GM10248 (cell line): ENCODE measurements at regions not wholly inside any gene's neighbourhood (a gene's known extent, or its start where the extent isn't known, plus 50 kb on each side); places are given as distances from the start of the nearest gene placed in this dataset.

ENCODE experiments used
- CTCF ChIA-PET: fragments of 300-600 bp; sonication (Branson Sonifier 250); formaldehyde crosslinking; extraction: SDS; loops from one replicate; lab custom pipeline; 2021; ENCODE audit warnings: antibody characterized with exemption; lab: Yijun Ruan, JAX
- POLR2A ChIA-PET: fragments of 350-650 bp; sonication (Branson Sonifier 250); formaldehyde crosslinking; extraction: SDS; loops from one replicate; lab custom pipeline; 2020; ENCODE audit warnings: antibody characterized with exemption; lab: Yijun Ruan, JAX
- DNase-seq: peaks from one replicate; pipeline ENCODE4 v3.0.0; 2012; ENCODE audit errors: extremely low spot score
- CTCF ChIP-seq: IDR thresholded peaks from 2 replicates; pipeline ENCODE4 v1.5.1; 2012; ENCODE audit warnings: mild to moderate bottlenecking, low read depth; ENCODE audit errors: extremely low read depth, missing control alignments, control extremely low read depth

DNA sequence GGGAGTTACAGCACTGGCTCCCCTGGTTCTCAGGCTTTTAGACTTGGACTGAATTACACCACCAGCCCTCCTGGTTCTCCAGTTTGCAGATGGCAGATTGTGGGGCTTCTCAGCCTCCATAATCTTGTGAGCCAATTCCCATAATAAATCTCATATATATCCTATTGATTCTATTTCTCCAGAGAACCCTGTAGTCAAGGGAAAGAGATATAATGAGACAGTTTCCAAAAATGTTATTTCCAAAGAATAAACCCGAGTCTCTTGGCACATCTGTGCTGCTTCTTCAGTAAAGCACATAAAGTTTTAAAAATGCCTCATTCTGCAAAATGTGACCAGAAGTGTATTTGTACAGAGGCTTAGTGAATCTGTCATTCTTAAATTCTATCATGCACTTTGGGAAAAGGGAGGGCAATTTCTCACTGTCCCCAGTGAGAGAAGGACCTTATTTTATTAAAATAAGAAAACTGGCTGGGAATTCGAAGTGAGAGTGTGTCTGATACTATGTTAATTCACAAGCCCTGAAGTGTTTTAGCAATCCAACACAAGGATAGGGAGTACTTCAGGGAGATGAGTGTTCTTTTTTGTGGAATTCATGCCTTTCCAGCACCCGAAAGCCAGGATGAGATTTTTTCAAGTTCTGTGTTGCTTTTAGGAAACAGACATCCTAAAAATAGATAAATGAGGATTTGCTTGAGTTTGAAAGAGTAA, 282.4 kb upstream of the CHAC2 start:
- ChIA-PET CTCF (no interaction called here), POLR2A (no interaction called here)
- TF ChIP-seq CTCF: no peak
- no peak for DNase-seq

DNA sequence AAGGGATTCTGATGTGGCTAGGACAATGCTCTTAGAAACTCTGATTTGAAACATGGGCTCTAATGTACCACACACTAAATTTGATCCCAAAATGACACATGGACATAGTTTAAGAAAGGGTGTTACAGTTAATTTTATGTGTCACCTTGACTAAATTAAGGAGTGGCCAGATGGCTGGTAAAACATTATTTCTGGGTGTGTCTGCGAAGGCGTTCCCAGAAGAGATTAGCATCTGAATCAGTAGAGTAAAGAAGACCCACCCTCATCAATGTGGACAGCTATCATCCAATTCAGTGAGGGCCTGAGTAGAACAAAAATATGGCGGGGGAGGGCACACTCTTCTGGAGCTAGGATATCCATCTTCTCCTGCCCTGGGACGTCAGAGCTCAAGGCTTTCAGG, 283.1 kb upstream of the CHAC2 start:
- ChIA-PET POLR2A (no interaction called here), CTCF (interaction anchor here (1.1 kb wide), 1 partner anchor 22 kb away, joined by 3 read pairs; no protein-coding TSS in a partner anchor)
- no peak for TF ChIP-seq CTCF
- no peak for DNase-seq

DNA sequence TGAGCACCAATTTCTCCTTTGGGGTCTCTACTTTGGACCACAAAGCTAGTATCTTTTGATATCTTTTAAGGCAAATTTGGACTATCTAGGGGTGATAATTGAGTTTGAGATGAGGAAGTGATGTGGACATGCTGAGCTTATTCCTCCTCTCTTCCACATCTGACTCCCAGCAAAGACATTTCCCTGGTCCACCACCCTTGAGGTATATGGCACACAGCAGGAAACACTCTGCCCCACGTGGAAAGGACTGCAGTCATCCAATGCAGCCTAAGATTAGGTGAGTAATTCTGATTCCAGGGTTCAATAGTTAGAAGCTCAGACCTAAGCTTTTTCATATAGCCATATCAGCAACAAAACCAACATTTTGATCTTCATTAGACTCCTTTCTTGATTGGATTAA, 290.1 kb upstream of the CHAC2 start:
- no peak for TF ChIP-seq CTCF
- CTCF ChIA-PET: interaction anchor here (1.0 to 1.8 kb wide), 4 partner anchors 12 to 56 kb away, joined by 3 to 7 read pairs (median 3); no protein-coding TSS in a partner anchor
- POLR2A ChIA-PET: no interaction called here
- no peak for DNase-seq

DNA sequence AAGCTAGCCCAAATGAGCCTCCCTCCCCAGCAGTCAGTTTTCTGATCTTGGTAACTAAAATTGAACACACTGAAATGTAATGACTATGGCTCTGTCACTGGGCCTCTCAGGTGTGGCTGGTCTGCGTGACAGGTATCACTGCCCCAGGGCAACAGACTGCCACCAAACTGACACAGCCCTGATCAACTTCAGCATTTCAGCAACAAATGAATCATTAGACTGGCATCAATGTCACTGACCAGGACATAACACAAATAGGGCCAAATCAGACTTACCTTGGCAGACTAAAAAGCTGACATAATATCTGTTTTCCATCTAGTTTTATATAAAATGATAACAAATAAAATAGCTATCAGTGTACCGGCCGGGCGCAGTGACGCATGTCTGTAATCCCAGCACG, 290.8 kb upstream of the CHAC2 start:
- CTCF ChIA-PET: interaction anchor here (1.0 to 1.8 kb wide), 3 partner anchors 12 to 55 kb away, joined by 3 to 7 read pairs (median 3); no protein-coding TSS in a partner anchor
- POLR2A ChIA-PET: no interaction called here
- TF ChIP-seq CTCF: no peak
- DNase-seq: no peak

DNA sequence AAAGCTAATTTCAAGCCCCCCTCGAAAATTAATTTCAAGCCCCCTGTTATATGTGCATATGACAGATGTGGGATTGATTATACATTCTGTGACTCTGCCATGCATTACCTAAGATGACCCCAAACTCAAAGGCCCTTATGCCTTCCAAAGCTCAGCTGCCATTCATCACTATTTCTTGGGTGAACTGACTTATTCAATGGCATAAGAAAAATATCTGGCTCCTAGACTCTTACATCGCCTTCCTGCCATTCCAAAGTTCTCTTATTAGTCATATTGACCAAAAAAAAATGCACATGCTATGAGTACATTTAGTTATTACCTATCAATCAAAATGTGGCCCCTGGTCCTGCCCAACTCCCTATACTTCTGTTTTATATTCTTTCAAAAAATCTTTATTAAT, 291.8 kb upstream of the CHAC2 start:
- ChIA-PET POLR2A (no interaction called here), CTCF (no interaction called here)
- TF ChIP-seq CTCF: no peak
- DNase-seq: no peak

DNA sequence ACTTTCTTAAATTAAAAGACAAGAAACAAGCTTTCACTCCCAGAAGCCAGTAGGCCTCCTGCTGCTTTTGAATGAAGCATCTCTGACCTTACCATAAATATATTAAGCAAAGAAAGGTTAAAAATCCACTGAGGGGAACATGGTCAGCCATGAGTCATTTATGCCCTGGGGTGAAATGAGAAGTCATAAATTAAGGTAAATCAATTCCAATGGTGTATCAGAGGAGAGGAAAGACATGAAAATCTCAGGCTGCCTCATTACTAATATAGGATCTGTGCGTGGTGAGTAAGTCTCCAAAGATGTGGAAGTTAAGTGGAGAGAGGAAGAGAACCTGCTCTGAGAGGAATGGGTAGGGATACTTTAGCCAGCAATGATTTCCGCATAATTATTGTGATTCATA, 292.3 kb upstream of the CHAC2 start:
- DNase-seq: no peak
- POLR2A ChIA-PET: no interaction called here
- CTCF ChIA-PET: no interaction called here
- TF ChIP-seq CTCF: no peak

DNA sequence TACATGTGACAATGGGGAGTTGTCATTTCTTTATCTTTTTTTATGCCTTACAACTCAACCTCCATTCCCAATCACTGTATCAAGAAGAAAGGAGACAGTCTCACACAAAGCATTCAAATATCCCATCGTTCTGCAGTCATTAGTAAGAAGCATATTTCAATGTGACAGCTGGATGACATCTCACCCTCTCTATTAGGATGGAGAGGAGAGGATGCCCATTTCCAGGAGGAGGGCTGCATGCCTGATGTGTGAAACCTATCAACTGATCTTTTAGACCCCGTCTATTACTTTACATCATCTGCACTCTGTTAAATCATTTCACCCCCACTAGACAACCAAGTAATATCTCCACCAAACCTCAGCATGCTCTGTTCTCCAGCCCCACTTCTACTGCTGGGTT, 292.7 kb upstream of the CHAC2 start:
- POLR2A ChIA-PET: no interaction called here
- CTCF ChIA-PET: no interaction called here

More for the DNA sequence above, 292.7 kb upstream of the CHAC2 start:
- DNase-seq: no peak
- TF ChIP-seq CTCF: no peak
